ENCODE measurements at regions not wholly inside any gene's neighbourhood (a gene's known extent, or its start where the extent isn't known, plus 50 kb on each side); places are given as distances from the start of the nearest gene placed in this dataset.

DNA sequence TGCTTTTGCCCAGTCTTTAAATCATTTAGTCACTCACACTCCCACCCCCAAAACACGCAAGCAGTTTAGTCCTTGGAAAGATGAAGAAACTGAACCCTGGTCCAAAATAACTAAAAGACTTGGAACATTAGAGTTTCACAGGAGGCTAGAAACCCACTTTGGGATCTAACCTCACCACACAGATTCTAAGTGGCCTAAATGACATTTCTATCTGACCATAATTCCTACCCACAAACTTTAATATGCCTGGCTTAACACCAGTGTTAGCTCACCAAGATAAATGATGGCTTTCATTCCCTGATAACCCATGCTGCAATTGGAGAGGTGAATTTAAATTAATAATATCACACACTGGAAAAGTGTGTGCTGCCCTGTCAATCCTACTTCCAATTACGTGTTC lies 295.3 kb upstream of the UBE2E2 start:
- no peak for DNase-seq

GRCh38 chr3:22908989-22909507 lies 294.1 kb upstream of the UBE2E2 start:
- DNase-seq, result no peak

DNA sequence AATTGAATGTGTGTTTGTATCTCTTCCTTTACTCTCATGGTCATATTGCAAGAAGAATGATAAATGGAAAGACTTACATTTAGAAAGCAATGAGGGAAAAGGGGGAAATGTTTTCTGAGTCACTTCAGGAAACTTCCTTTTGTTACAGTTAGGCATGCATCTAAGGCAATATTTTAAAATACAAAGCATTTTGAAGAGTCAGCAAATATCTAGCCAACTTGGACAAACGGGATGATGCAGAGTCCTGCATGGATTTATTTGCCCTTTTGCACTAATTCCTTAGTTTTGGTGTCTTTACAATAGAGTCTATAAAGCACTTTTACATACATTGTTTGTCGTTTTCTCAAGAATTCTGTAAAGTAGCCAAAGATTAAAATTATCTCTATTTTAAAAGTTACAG lies 286.2 kb upstream of the UBE2E2 start:
- DNase-seq, result no peak

DNA sequence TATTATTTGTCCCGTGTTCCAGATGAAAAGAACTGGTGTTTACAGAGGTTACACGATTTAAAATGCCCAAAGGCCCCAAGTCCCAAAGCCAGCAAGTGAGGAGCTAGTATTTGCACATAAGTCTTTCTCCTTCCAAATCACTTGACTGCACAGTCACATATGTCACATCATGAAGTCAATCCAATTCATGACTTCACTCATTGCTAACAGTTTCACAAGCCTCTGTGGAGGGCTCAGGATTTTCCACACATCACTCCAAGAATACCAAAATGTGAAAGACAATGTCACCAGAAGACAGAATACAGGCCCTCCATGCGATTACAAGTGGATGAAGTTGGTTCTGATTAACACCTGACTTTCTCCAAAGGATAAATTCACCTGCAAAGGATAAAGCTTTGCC lies 283.1 kb upstream of the UBE2E2 start:
- no peak for DNase-seq

- no peak for DNase-seq
Measured at GRCh38 chr3:22922317-22922716, 280.8 kb upstream of the UBE2E2 start.

DNA sequence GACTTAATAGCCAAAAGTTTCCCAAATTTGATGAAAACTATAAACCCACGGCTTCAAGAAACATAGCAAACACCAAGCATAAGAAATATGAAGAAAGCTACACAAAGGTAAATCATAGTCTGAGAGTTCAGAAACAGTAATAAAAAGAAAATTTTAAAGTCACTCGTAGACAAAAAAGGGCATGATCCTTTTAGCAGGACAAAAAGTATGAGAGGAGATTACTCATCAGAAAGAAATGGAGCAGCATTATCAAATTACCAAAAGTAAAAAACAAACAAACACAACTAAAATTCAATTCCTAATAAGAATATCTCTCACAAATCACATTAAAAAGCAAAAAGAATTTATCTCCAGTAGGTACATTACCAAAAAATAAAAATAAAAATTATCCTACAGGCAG lies 279.4 kb upstream of the UBE2E2 start:
- DNase-seq, result no peak

DNA sequence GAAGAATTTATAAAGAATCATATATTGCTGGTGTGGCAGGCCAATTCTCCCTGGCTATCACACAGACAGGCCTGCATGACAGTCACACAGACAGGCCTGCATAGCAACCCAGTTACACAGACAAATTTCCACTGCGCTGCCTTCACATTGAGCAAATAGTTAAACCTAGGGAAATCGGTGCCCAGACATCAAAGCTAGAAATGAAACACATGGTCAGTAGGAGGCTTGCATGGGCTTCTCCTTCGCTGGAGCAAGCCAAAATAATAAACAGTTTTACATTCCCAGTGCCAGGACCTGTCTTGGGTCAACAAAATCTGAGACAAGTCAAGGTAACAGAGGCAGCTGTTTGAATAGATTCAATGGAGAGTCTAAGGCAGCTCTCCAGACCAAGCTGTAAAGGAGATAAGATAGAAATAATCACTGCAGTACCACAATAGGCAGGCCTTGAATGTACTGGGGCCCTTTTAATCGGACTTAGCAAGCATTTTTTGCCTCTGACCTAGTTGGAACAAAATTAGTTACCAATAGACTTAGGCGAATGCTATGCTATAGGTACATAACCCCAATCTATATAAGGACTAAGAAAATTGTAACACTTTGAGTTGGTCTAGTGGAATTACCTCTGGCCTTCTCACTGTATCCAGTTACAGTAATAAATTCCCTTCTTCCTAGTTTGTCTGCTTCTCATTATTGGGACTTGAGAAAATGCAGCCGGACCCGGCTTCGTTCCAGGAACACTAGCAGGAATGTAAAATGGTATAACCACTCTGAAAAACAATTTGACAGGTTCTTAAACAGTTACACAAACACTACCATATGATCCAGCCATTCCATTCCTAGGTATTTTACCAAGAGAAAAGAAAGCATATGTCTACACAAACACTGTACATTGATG lies 274.7 kb upstream of the UBE2E2 start:
- DNase-seq, result no peak

- DNase-seq, result no peak
Measured at GRCh38 chr3:22933051-22933840, 269.9 kb upstream of the UBE2E2 start.

DNA sequence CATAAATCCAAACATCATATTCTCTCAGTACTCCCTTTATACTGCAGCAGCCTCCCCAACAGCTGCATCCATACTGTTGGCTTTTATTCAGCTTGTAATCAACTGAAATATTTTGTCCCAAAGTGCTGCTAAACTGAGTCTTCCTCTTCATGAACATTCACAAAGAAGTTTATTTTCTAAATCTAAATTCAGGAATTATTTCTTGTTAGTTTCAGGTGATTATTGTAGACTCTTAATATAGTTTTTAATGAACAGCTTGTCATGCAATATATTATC lies 269.3 kb upstream of the UBE2E2 start:
- no peak for DNase-seq

DNA sequence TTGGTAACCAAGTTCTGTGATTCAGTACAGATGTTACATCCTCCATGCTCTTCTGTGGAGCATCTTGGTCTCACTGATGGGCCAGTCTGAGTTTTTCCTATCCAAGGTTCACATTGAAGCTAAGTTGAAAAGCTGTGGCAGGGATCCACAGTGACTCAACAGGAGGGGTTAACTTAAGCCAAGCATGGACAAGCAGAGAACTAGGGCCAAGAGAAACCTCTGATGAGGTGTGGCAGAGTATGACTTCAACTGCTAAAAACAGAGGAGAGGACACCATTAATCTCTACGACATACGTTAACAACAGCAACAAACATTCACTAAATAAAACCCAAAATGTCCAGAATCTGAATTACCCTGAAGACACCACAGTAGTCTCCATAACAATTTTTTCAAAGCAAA lies 268.1 kb upstream of the UBE2E2 start:
- no peak for DNase-seq

GRCh38 chr3:22937536-22937935 lies 265.6 kb upstream of the UBE2E2 start:
- DNase-seq, result no peak

- DNase-seq, result no peak
Measured at GRCh38 chr3:22938739-22939138, 264.4 kb upstream of the UBE2E2 start.

- DNase-seq, result no peak
Measured at GRCh38 chr3:22939349-22939748, 263.8 kb upstream of the UBE2E2 start.

DNA sequence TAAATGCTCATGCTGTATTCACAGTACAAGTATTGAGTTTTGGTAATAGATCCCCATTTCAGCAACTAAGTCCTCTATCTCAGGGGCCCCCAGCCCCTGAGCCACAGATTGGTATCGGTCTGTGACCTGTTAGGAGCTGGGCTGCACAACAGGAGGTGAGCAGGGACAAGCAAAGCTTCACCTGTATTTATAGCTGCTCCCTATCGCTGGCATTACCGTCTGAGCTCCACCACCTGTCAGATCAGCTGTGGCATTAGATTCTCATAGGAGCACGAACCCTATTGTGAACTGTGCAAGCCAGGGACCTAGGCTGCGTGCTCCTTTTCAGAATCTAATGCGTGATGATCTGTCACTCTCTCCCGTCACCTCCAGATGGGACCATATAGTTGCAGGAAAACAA lies 262.8 kb upstream of the UBE2E2 start:
- DNase-seq, result no peak

GRCh38 chr3:22942981-22943380 lies 260.1 kb upstream of the UBE2E2 start:
- no peak for DNase-seq

- DNase-seq, result no peak
Measured at GRCh38 chr3:22947851-22948250, 255.3 kb upstream of the UBE2E2 start.

DNA sequence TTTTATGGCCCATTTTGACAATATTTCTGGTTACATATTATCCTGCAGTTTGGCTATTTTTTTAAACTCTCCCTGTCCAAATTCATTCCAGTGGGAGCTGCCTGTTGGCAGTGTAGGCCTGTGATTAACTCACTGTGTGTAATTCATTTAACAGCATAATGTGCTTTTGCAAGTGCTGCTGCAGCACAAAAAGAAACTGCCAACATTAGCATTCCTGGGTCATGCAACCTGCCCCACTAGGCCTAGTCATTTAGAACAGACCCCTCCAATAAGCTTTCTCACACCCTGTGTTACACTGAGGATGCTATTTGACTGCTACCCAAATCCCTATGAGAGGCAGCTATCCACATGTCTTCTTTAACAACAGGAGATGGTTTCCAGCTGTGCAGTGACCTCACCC lies 251.2 kb upstream of the UBE2E2 start:
- DNase-seq, result no peak

- no peak for DNase-seq
Measured at GRCh38 chr3:22952860-22953259, 250.3 kb upstream of the UBE2E2 start.

DNA sequence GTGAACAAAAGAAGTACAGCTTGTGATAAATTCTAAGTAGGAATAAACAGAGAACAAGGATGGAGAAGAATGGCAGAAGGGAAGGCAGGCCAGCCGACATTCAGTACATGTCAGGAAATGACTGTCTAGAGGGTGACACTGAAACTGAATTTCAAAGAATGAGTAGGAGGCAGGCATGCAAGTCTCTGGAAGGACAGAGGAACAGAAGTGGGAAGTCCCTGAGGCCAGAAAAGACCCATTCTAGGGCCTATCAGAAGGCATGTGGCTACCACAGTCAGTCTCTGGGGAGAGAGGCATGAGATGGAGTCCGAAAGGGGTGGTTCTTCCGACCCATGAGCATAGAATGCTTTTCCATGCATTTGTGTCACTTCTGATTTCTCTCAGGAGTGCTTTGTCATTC lies 243.5 kb upstream of the UBE2E2 start:
- no peak for DNase-seq

- no peak for DNase-seq
Measured at GRCh38 chr3:22960105-22960984, 242.8 kb upstream of the UBE2E2 start.

DNA sequence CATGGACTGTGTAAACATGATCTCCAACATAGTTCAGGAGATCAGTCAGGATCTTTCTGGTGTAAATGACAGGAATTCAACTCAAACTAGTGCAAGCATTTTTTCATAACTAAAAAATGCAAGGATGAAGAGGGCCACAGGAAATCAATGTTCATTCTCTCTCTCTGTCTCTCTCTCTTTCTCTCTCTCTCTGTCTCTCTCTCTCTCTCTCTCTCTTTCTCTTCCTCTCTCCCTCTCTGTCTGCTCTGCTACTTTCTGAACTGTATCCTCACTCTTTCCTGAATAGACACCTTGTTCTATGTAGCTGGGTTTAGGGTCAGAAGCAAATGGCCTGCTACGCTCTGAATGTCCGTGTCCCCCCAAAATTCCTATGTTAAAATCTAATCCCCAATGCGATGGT lies 240.9 kb upstream of the UBE2E2 start:
- DNase-seq, result no peak

DNA sequence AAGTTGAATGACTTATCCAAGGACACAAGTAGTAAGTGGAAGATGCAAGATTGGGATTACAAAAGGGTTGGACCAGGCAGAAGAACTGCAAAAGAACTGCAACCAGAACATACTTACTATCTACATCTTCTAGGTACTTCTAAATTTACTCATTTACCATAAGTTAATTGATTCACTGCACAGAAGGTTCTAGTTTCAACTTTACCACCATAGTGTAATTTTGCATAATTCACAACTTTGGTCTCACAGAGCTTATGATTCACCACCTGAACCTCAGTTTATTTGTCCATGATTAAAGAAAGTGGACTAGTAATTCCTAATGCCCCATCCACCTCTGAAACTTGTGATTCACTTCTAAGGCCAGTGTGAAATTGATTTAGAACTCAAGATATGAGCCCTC lies 236.8 kb upstream of the UBE2E2 start:
- DNase-seq, result no peak

DNA sequence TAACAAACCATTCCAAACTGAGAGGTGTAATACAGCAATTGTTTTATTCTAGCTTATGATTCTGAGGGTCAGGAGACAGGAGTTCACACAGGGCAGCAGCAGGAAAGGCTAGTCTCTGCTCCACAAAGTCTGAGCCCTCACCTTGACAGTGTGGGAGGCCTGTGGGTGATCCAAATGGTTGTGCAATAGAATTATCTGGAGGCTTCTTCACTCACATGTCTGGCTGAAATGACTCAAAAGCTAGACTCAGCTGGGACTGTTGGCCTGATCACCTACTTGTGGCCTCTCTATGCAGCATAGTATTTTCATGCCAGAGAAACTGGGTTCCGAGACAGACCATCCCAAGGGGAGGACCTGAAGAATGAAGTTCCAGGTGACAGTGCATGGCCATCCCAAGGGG lies 233.9 kb upstream of the UBE2E2 start:
- no peak for DNase-seq
